IMR-90 (cell line): ENCODE measurements at regions not wholly inside any gene's neighbourhood (a gene's known extent, or its start where the extent isn't known, plus 50 kb on each side); places are given as distances from the start of the nearest gene placed in this dataset.

Source experiments
- ATAC-seq: fragments of 200-7000 bp; cut with Tn5 transposase; 2 replicates; pipeline ENCODE4 v1.9.1; 2020; ENCODE audit warnings: low read depth, mild to moderate bottlenecking, moderate library complexity
- BruUV-seq: library from RNA; stranded (reverse); fragments of 400-500 nt; replicated peaks from 2 replicates; lab custom pipeline; 2021; lab: Mats Ljungman, UMichigan
- CTCF ChIA-PET: fragments of 300-600 bp; formaldehyde crosslinking; extraction: SDS; loops from one replicate; lab custom pipeline; 2021; ENCODE audit warnings: antibody characterized with exemption; lab: Yijun Ruan, JAX
- POLR2A ChIA-PET: fragments of 300-600 bp; sonication (Branson Sonifier 250); formaldehyde crosslinking; loops from one replicate; lab custom pipeline; 2022; ENCODE audit warnings: antibody characterized with exemption; ENCODE audit not compliant: unreplicated experiment; lab: Charles Lee
- DNase-seq: peaks from one replicate; pipeline ENCODE4 v3.0.0; 2013
- H2AFZ ChIP-seq: replicated peaks from 2 replicates; pipeline ENCODE3; 2013; ENCODE audit warnings: low read length, mild to moderate bottlenecking; ENCODE audit not compliant: poor library complexity
- H2AK5ac ChIP-seq: 2 replicates; pipeline ENCODE4 v1.6.1; 2013; ENCODE audit warnings: low read depth, low read length, inconsistent platforms
- H2AK9ac ChIP-seq: replicated peaks from 2 replicates; pipeline ENCODE3; 2013; ENCODE audit warnings: mild to moderate bottlenecking, low read depth, low read length, moderate library complexity; ENCODE audit not compliant: poor library complexity
- H2BK120ac ChIP-seq: 2 replicates; pipeline ENCODE4 v1.6.1; 2013; ENCODE audit warnings: low read depth, low read length, inconsistent platforms
- H2BK15ac ChIP-seq: 3 replicates; pipeline ENCODE4 v1.6.1; 2013; ENCODE audit warnings: low read depth, low read length, inconsistent platforms
- H2BK20ac ChIP-seq: 2 replicates; pipeline ENCODE4 v1.6.1; 2013; ENCODE audit warnings: low read depth, mild to moderate bottlenecking, inconsistent platforms, low read length, moderate library complexity
- H2BK5ac ChIP-seq: 2 replicates; pipeline ENCODE4 v1.6.1; 2013; ENCODE audit warnings: mild to moderate bottlenecking, low read depth, low read length, inconsistent platforms; ENCODE audit not compliant: poor library complexity, severe bottlenecking
- H3K14ac ChIP-seq: replicated peaks from 2 replicates; pipeline ENCODE4 v1.6.1; 2013; ENCODE audit warnings: low read depth, low read length, inconsistent platforms
- H3K18ac ChIP-seq: 2 replicates; pipeline ENCODE4 v1.6.1; 2013; ENCODE audit warnings: low read depth, low read length, control low read depth
- H3K23ac ChIP-seq: 2 replicates; pipeline ENCODE4 v1.6.1; 2013; ENCODE audit warnings: low read depth, low read length, inconsistent platforms
- H3K27ac ChIP-seq: 2 replicates; pipeline ENCODE4 v1.5.1; 2013; ENCODE audit warnings: mild to moderate bottlenecking, control low read depth, low read length; ENCODE audit not compliant: insufficient read depth
- H3K27me3 ChIP-seq: 2 replicates; pipeline ENCODE4 v1.6.1; 2013; ENCODE audit warnings: low read length; ENCODE audit not compliant: control insufficient read depth, insufficient read depth
- H3K36me3 ChIP-seq: 2 replicates; pipeline ENCODE4 v1.6.1; 2013; ENCODE audit warnings: low read length, mixed read lengths; ENCODE audit not compliant: control insufficient read depth, insufficient read depth
- H3K4ac ChIP-seq: 2 replicates; pipeline ENCODE4 v1.6.1; 2013; ENCODE audit warnings: low read depth, low read length, inconsistent platforms
- H3K4me1 ChIP-seq: 2 replicates; pipeline ENCODE4 v1.6.1; 2013; ENCODE audit warnings: low read length, mixed read lengths; ENCODE audit not compliant: control insufficient read depth, insufficient read depth
- H3K4me2 ChIP-seq: 2 replicates; pipeline ENCODE4 v1.6.1; 2013; ENCODE audit warnings: low read depth, mild to moderate bottlenecking, control low read depth, low read length, moderate library complexity
- H3K4me3 ChIP-seq: 2 replicates; pipeline ENCODE4 v1.5.1; 2013; ENCODE audit warnings: low read depth, mild to moderate bottlenecking, control low read depth, low read length, moderate library complexity; ENCODE audit not compliant: insufficient read depth
- H3K56ac ChIP-seq: 2 replicates; pipeline ENCODE4 v1.6.1; 2013; ENCODE audit warnings: low read length, inconsistent platforms; ENCODE audit not compliant: insufficient read depth; ENCODE audit errors: extremely low read depth
- H3K79me1 ChIP-seq, 2 experiments: 2 replicates each; pipeline ENCODE4 v1.6.1; 2013; ENCODE audit warnings: low read length in 2 of 2, inconsistent platforms in 1 of 2, low read depth in 1 of 2
- H3K9ac ChIP-seq: 2 replicates; pipeline ENCODE4 v1.6.1; 2013; ENCODE audit warnings: low read depth, low read length, control low read depth
- H3K9me1 ChIP-seq: 2 replicates; pipeline ENCODE4 v1.6.1; 2013; ENCODE audit warnings: low read length, inconsistent platforms; ENCODE audit not compliant: insufficient read depth
- H3K9me3 ChIP-seq: 2 replicates; pipeline ENCODE4 v1.6.1; 2013; ENCODE audit warnings: low read length; ENCODE audit not compliant: control insufficient read depth, insufficient read depth
- H4K20me1 ChIP-seq: 2 replicates; pipeline ENCODE4 v1.6.1; 2013; ENCODE audit warnings: low read length, inconsistent platforms; ENCODE audit not compliant: insufficient read depth
- H4K5ac ChIP-seq: 2 replicates; pipeline ENCODE4 v1.6.1; 2013; ENCODE audit warnings: mild to moderate bottlenecking, low read depth, low read length, control low read depth
- H4K8ac ChIP-seq, 2 experiments: 2 replicates each; pipeline ENCODE4 v1.6.1; 2013; ENCODE audit warnings: low read depth in 2 of 2, low read length in 2 of 2, control low read depth in 1 of 2, inconsistent platforms in 1 of 2
- H4K91ac ChIP-seq: 2 replicates; pipeline ENCODE4 v1.6.1; 2013; ENCODE audit warnings: low read depth, low read length, inconsistent platforms; ENCODE audit not compliant: insufficient read depth
- BHLHE40 ChIP-seq: fragments of 150-350 bp; IDR thresholded peaks from 2 replicates; pipeline ENCODE4 v1.6.1; 2016; ENCODE audit warnings: mild to moderate bottlenecking, low read depth, low read length
- CEBPB ChIP-seq: IDR thresholded peaks from 2 replicates; pipeline ENCODE4 v1.6.1; 2012; ENCODE audit warnings: low read depth, low read length, improper control_type of control experiment
- RAD21 ChIP-seq: IDR thresholded peaks from 2 replicates; pipeline ENCODE4 v1.6.1; 2012; ENCODE audit warnings: low read length, improper control_type of control experiment
- RCOR1 ChIP-seq: IDR thresholded peaks from 2 replicates; pipeline ENCODE4 v1.6.1; 2012; ENCODE audit warnings: mild to moderate bottlenecking, low read length, improper control_type of control experiment; ENCODE audit not compliant: insufficient replicate concordance
- RFX5 ChIP-seq: IDR thresholded peaks from 2 replicates; pipeline ENCODE4 v1.8.0; 2012; ENCODE audit warnings: low read depth, mild to moderate bottlenecking, low read length, moderate library complexity
- SMC3 ChIP-seq: fragments of 150-350 bp; IDR thresholded peaks from 2 replicates; pipeline ENCODE4 v1.6.1; 2016; ENCODE audit warnings: low read depth, mild to moderate bottlenecking, antibody characterized with exemption, low read length, moderate library complexity
- WGBS, 2 experiments: methylation state at CpG; one replicate each; pipeline versions ENCODE4 v1.1.5 to v1.1.7; 2013; ENCODE audit warnings: missing lambda C conversion rate in 2 of 2; ENCODE audit not compliant: insufficient read length in 1 of 2; ENCODE audit errors: extremely low coverage in 2 of 2; 5-methylcytosine and 5-hydroxymethylcytosine counted together
- dilution Hi-C: fragments of 300-500 bp; cut with HindIII; formaldehyde crosslinking; loops from one replicate; pipeline ENCODE4 v1.14.3; 2018; ENCODE audit warnings: low sequenced_read_pairs; ENCODE audit not compliant: unreplicated experiment
- in situ Hi-C: fragments of 300-500 bp; cut with MboI; formaldehyde crosslinking; loops from 3 replicates; pipeline ENCODE4 v1.14.3; 2019; ENCODE audit warnings: low sequenced_read_pairs, inconsistent platforms, mixed read lengths
- intact Hi-C: fragments of 100-400 bp; cut with micrococcal nuclease; formaldehyde crosslinking; loops from 2 replicates; pipeline ENCODE4 v1.10.0; 2022
- TF ChIP-seq, protein P1 (sequence below): conservative IDR thresholded peaks from 2 replicates; pipeline ENCODE4 v1.5.1; 2012; ENCODE audit warnings: mild to moderate bottlenecking, low read depth, low read length, improper control_type of control experiment

DNA sequence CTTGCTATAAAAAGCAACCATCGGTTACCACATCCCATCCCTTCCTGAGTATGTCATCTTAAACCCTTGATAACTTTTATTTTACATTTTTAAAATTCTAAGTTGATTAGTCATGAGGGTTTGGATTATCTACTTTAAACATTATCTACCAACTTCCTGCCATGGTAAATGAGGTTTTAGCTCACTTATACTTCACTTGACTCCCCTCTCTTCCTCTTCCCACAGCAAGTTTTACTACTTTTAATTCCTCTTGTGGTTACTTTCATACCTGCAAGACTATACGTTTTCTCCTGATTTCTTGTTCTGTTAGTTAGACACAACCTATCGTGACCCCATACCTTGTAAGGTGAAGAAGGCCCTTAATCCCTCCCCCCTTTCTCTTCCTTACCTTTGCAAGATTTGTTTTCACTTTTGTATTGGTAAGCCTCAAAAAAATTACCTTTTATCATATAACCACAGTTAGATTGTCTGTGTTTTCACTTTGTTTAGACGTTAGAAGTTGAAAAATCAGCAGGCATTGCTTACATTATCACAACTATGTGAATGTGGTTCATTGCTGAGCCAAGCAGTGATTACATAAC is 60.1 kb upstream of the OGFRL1 start:
- no peaks in the 10 kb centered on the region for H3K36me3 ChIP-seq
- peak overlapping the region; percentile 94 for H3K14ac ChIP-seq
- POLR2A ChIA-PET, result interaction anchor here (0.6 kb wide), 1 partner anchor 184 kb away, joined by 4 read pairs; no protein-coding TSS in a partner anchor
- H2BK20ac ChIP-seq, result peak overlapping the region; percentile 88; the same call in 1 of the 2 replicates
- no peaks in the 10 kb centered on the region for H3K9me3 ChIP-seq
- H3K18ac ChIP-seq, result peak overlapping the region; percentile 93; the same call in 1 of the 2 replicates
- H3K9me1 ChIP-seq, result peaks cover 10% of the 10 kb centered on the region
- H2AK5ac ChIP-seq, result no peak overlapping the region; the same call in 1 of the 2 replicates
- H3K27ac ChIP-seq, result no peak overlapping the region
- H3K4me3 ChIP-seq, result no peak overlapping the region
- no peaks in the 10 kb centered on the region for H3K27me3 ChIP-seq
- peaks cover 4% of the 10 kb centered on the region for H3K4me1 ChIP-seq
- H3K56ac ChIP-seq, result peak overlapping the region; percentile 65
- intact Hi-C loops, result no loop called here
- peak overlapping the region; percentile 88; the same call in 1 of the 2 replicates for H3K4me2 ChIP-seq
- H2AK9ac ChIP-seq, result no peak overlapping the region
- H2BK5ac ChIP-seq, result peak overlapping the region; percentile 89
- H4K20me1 ChIP-seq, result no peaks in the 10 kb centered on the region
- no peaks in the 10 kb centered on the region for H3K79me1 ChIP-seq
- no peak overlapping the region for H4K5ac ChIP-seq
- 0 out of 2 replicates have a peak overlapping the region, but pooled peaks have one; percentile 55 for H3K23ac ChIP-seq
- H4K91ac ChIP-seq, result peak overlapping the region; percentile 35; the same call in 1 of the 2 replicates
- H3K9ac ChIP-seq, result no peak overlapping the region
- H2BK120ac ChIP-seq, result peak overlapping the region; percentile 94
- dilution Hi-C loops, result no loop called here
- H3K4ac ChIP-seq, result peak overlapping the region; percentile 85; the same call in 1 of the 2 replicates
- BruUV-seq, result no TSS peak
- TF ChIP-seq RCOR1, result no peak
- TF ChIP-seq CEBPB, result peak; percentile 26; the same call in 1 of the 2 replicates
- no peak for TF ChIP-seq SMC3
- no peak for TF ChIP-seq RAD21
- no peak for TF ChIP-seq BHLHE40
- TF ChIP-seq RFX5, result no peak
- TF ChIP-seq, protein P1, sequence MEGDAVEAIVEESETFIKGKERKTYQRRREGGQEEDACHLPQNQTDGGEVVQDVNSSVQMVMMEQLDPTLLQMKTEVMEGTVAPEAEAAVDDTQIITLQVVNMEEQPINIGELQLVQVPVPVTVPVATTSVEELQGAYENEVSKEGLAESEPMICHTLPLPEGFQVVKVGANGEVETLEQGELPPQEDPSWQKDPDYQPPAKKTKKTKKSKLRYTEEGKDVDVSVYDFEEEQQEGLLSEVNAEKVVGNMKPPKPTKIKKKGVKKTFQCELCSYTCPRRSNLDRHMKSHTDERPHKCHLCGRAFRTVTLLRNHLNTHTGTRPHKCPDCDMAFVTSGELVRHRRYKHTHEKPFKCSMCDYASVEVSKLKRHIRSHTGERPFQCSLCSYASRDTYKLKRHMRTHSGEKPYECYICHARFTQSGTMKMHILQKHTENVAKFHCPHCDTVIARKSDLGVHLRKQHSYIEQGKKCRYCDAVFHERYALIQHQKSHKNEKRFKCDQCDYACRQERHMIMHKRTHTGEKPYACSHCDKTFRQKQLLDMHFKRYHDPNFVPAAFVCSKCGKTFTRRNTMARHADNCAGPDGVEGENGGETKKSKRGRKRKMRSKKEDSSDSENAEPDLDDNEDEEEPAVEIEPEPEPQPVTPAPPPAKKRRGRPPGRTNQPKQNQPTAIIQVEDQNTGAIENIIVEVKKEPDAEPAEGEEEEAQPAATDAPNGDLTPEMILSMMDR, result no peak
- ATAC-seq (peak; percentile 84), DNase-seq (peak; percentile 66)
- H2BK15ac ChIP-seq, result peak overlapping the region; percentile 91; the same call in 2 of the 3 replicates
- H2AFZ ChIP-seq, result no peak overlapping the region
- H4K8ac ChIP-seq, result peak overlapping the region; percentile 66 to 84; a peak in 3 of 4 replicates
- in situ Hi-C loops, result no loop called here
- no CpG with 5 or more reads among the region's 4 CpGs for WGBS, 2 experiments
- CTCF ChIA-PET, result interaction anchor here (0.6 kb wide), 1 partner anchor 12 kb away, joined by 3 read pairs; no protein-coding TSS in a partner anchor
